Mesothelial cell of epicardium (in vitro differentiated cells): ENCODE measurements at regions not wholly inside any gene's neighbourhood (a gene's known extent, or its start where the extent isn't known, plus 50 kb on each side); places are given as distances from the start of the nearest gene placed in this dataset.

ENCODE experiments used
- DNase-seq, 2 experiments: peaks; one replicate each; pipeline ENCODE4 v3.0.0; 2021; ENCODE audit warnings: low spot score in 2 of 2; ENCODE audit not compliant: unreplicated experiment in 2 of 2
- H3K27ac Mint-ChIP-seq: 2 replicates; pipeline ENCODE4 v1.8.0; 2021; ENCODE audit warnings: mixed read lengths
- H3K27me3 Mint-ChIP-seq: 2 replicates; pipeline ENCODE4 v1.8.0; 2021; ENCODE audit warnings: low read depth, mixed read lengths
- H3K36me3 Mint-ChIP-seq: 2 replicates; pipeline ENCODE4 v1.8.0; 2021; ENCODE audit warnings: mixed read lengths
- H3K4me1 Mint-ChIP-seq: 2 replicates; pipeline ENCODE4 v1.8.0; 2021; ENCODE audit warnings: mixed read lengths
- H3K4me3 Mint-ChIP-seq: 2 replicates; pipeline ENCODE4 v1.8.0; 2021; ENCODE audit warnings: mild to moderate bottlenecking, moderate library complexity, mixed read lengths
- H3K9me3 Mint-ChIP-seq: 2 replicates; pipeline ENCODE4 v1.8.0; 2021; ENCODE audit warnings: mixed read lengths
- TF ChIP-seq, protein P1 (sequence below): fragments of 200-600 bp; sonication (generic); IDR thresholded peaks from one replicate; pipeline ENCODE4 v1.5.0; 2021; ENCODE audit warnings: antibody characterized with exemption; ENCODE audit not compliant: unreplicated experiment

- Mint-ChIP-seq H3K27ac (no peak overlapping the region), H3K4me3 (no peak overlapping the region)
- TF ChIP-seq, protein P1, sequence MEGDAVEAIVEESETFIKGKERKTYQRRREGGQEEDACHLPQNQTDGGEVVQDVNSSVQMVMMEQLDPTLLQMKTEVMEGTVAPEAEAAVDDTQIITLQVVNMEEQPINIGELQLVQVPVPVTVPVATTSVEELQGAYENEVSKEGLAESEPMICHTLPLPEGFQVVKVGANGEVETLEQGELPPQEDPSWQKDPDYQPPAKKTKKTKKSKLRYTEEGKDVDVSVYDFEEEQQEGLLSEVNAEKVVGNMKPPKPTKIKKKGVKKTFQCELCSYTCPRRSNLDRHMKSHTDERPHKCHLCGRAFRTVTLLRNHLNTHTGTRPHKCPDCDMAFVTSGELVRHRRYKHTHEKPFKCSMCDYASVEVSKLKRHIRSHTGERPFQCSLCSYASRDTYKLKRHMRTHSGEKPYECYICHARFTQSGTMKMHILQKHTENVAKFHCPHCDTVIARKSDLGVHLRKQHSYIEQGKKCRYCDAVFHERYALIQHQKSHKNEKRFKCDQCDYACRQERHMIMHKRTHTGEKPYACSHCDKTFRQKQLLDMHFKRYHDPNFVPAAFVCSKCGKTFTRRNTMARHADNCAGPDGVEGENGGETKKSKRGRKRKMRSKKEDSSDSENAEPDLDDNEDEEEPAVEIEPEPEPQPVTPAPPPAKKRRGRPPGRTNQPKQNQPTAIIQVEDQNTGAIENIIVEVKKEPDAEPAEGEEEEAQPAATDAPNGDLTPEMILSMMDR: no peak
These were observed 101.7 kb upstream of the FGGY start for GRCh38 chr1:59195151-59195550.

DNA sequence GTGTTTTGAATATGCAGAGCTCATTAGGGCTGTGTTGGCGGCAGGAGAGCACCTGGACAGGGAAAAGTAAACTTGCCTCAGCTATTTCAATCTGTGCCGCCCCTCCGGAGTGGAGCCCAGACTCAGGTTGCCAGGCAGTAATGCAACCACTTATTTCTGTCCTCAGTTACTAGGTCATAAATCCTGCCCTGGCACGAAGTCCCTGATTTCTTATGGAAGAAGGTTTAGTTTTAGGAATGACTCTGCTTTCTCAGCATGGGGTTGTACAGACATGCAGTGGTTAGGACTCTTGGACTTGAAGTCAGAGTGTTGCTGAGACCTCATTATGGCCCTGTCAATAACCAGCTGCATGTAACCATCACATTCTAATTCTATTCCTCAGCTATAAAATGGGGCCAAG is 98.3 kb upstream of the FGGY start:
- no peak overlapping the region for H3K4me3 Mint-ChIP-seq
- no peaks in the 10 kb centered on the region for H3K27me3 Mint-ChIP-seq
- H3K27ac Mint-ChIP-seq: no peak overlapping the region
- no peaks in the 10 kb centered on the region for H3K36me3 Mint-ChIP-seq
- peaks cover 17% of the 10 kb centered on the region for H3K4me1 Mint-ChIP-seq
- no peak for DNase-seq
- no peaks in the 10 kb centered on the region for H3K9me3 Mint-ChIP-seq
- TF ChIP-seq, protein P1: no peak

More at GRCh38 chr1:59195151-59195550, 101.7 kb upstream of the FGGY start:
- Mint-ChIP-seq H3K27me3 (no peaks in the 10 kb centered on the region), H3K36me3 (peaks cover 4% of the 10 kb centered on the region), H3K4me1 (peaks cover 17% of the 10 kb centered on the region), H3K9me3 (peaks cover 19% of the 10 kb centered on the region)
- DNase-seq: no peak

- TF ChIP-seq, protein P1: no peak
- H3K27me3 Mint-ChIP-seq: no peaks in the 10 kb centered on the region
- no peaks in the 10 kb centered on the region for H3K36me3 Mint-ChIP-seq
- no peaks in the 10 kb centered on the region for H3K9me3 Mint-ChIP-seq
- H3K4me1 Mint-ChIP-seq: peaks cover 17% of the 10 kb centered on the region
- H3K4me3 Mint-ChIP-seq: no peak overlapping the region
- DNase-seq: no peak
- H3K27ac Mint-ChIP-seq: peak overlapping the region; percentile 7
These were observed 97.7 kb upstream of the FGGY start for GRCh38 chr1:59199147-59199546.

DNA sequence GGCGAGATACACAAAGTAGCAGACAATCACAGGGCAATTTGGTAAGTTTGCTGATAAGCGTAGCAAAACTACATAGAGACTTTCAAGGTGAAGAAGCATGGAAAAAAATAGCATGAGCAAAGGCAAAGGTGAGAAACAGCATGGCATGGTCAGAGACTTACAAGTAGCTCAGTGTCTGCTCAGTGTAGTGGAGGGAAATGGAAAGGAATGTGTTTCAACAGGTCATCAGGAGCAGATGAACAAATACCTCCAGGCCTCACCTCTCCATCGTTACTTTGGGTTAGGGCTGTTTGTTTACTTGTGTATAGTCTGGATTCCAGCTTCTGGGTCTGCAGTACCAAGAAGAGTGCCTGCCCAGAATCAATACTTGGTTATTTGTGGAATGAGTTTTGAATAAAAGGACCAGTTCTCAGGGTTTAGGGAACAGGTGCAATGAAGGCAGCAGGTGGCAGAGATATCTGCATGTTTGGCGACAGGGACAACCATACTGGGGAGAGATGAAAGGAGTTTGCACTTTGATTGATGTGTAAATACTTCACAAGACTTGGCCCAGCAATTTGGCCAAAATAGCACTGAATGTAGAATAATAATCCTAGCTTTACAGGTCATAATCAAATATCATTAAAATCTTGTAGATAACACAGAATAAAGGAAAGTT is 97.0 kb upstream of the FGGY start:
- Mint-ChIP-seq H3K9me3 (peaks cover 6% of the 10 kb centered on the region), H3K4me3 (no peak overlapping the region), H3K4me1 (peaks cover 17% of the 10 kb centered on the region), H3K27ac (peak overlapping the region; percentile 7), H3K27me3 (no peaks in the 10 kb centered on the region), H3K36me3 (peaks cover under 1% of the 10 kb centered on the region)
- no peak for DNase-seq
- TF ChIP-seq, protein P1: no peak

- Mint-ChIP-seq H3K27ac (no peak overlapping the region), H3K4me1 (peaks cover 17% of the 10 kb centered on the region)
- TF ChIP-seq, protein P1: no peak
These were observed 95.6 kb upstream of the FGGY start for GRCh38 chr1:59201341-59201740.

GRCh38 chr1:59202455-59202854 is 94.4 kb upstream of the FGGY start:
- peaks cover 17% of the 10 kb centered on the region for H3K4me1 Mint-ChIP-seq
- H3K4me3 Mint-ChIP-seq: no peak overlapping the region
- H3K9me3 Mint-ChIP-seq: peaks cover 9% of the 10 kb centered on the region
- no peak overlapping the region for H3K27ac Mint-ChIP-seq
- H3K36me3 Mint-ChIP-seq: peaks cover 3% of the 10 kb centered on the region
- TF ChIP-seq, protein P1: no peak
- no peaks in the 10 kb centered on the region for H3K27me3 Mint-ChIP-seq
- no peak for DNase-seq

More at GRCh38 chr1:59201341-59201740, 95.6 kb upstream of the FGGY start:
- no peak for DNase-seq
- H3K4me3 Mint-ChIP-seq: no peak overlapping the region
- H3K36me3 Mint-ChIP-seq: peaks cover 3% of the 10 kb centered on the region
- no peaks in the 10 kb centered on the region for H3K27me3 Mint-ChIP-seq
- H3K9me3 Mint-ChIP-seq: peaks cover 9% of the 10 kb centered on the region
